MM.1S (cell line): ENCODE measurements at regions not wholly inside any gene's neighbourhood (a gene's known extent, or its start where the extent isn't known, plus 50 kb on each side); places are given as distances from the start of the nearest gene placed in this dataset.

Experiments used
- CTCF ChIP-seq: fragments of 300-600 bp; sonication (generic); IDR thresholded peaks from 2 replicates; pipeline ENCODE4 v1.5.1; 2016; ENCODE audit warnings: antibody characterized with exemption, low read length, mixed read lengths
- EZH2 ChIP-seq: fragments of 300-600 bp; sonication (generic); optimal IDR thresholded peaks from 2 replicates; pipeline ENCODE3; 2017; ENCODE audit warnings: low read depth, mild to moderate bottlenecking, antibody characterized with exemption, low read length, mixed read lengths
- EZH2phosphoT487 ChIP-seq: fragments of 300-600 bp; sonication (generic); IDR thresholded peaks from 2 replicates; pipeline ENCODE4 v1.6.1; 2018; ENCODE audit warnings: antibody characterized with exemption, low read length

- TF ChIP-seq CTCF (no peak), EZH2phosphoT487 (no peak), EZH2 (no peak)
Observed at GRCh38 chr20:48552550-48552949, 275.2 kb downstream of the PREX1 start.
